ENCODE measurements at regions not wholly inside any gene's neighbourhood (a gene's known extent, or its start where the extent isn't known, plus 50 kb on each side); places are given as distances from the start of the nearest gene placed in this dataset.
A peak's percentile ranks its signal among the peaks of the same experiment; 100 is the strongest.

DNA sequence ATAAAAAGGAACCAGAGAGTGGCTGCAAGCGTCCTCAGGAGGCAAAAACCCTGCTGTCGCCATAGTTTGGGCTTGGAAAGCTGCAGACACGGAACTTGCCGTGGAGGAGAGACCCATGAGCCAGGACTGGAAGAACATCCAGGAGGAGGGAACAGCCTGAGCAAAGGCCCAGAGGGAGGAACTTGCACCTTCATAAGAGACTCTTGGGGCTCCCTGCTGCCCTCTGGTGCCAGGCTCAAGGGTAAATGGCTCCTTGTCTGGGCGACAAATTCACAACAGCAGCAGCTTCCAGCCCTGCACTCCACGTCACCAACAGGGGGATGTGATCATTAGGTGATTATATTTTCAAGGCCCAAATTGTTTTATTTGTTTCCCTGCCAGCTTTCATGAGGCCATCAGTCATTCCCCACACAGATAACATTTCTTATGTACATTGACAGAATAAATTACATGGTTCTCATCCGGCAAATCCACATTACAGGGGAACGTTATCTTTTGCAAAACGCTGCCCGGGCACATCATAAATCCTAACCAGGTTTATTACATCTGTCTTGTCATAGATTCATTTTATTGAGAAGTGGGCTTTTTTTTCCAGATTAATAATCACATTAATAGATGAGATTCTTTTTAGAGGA, 143.0 kb upstream of the GRIK3 start:
- no peaks in the 10 kb centered on the region for H3K27me3 ChIP-seq (replicated peaks; ENCODE audit: insufficient read depth)
- no peaks in the 10 kb centered on the region for H3K79me2 ChIP-seq (ENCODE audit: insufficient read depth)
- 17 to 21% methylated on average over 10 of the region's 10 CpGs for WGBS, 2 experiments (ENCODE audit: low coverage in 1 of 2, low lambda C conversion rate in 2 of 2, missing lambda C conversion rate in 2 of 2)
- no peaks in the 10 kb centered on the region for H3K4me1 ChIP-seq (ENCODE audit: insufficient read depth)
- H3F3A ChIP-seq (ENCODE audit: insufficient read depth): no peaks in the 10 kb centered on the region
- H3K4me3 ChIP-seq: no peak overlapping the region
- DNase-seq: peak; percentile 19
- no peak overlapping the region for H3K4me2 ChIP-seq (ENCODE audit: unreplicated experiment)
- in situ Hi-C loops (cut with MboI): no loop called here
- H3K9me3 ChIP-seq (ENCODE audit: low read depth): no peaks in the 10 kb centered on the region
- no peak overlapping the region for H2AFZ ChIP-seq
- H4K20me1 ChIP-seq (ENCODE audit: insufficient read depth): no peaks in the 10 kb centered on the region
- H3K36me3 ChIP-seq (ENCODE audit: low read depth): no peaks in the 10 kb centered on the region
- no peaks in the 10 kb centered on the region for H3K9me2 ChIP-seq (ENCODE audit: insufficient read depth)
- no peak overlapping the region for H3K9ac ChIP-seq
- no peak overlapping the region for H3K27ac ChIP-seq
- TF ChIP-seq EZH2 (IDR thresholded peaks at IDR 0.05; ENCODE audit: insufficient read depth, poor library complexity, severe bottlenecking) (no peak), EZH2phosphoT487 (IDR thresholded peaks at IDR 0.05; ENCODE audit: insufficient read depth, low read depth) (no peak)

DNA sequence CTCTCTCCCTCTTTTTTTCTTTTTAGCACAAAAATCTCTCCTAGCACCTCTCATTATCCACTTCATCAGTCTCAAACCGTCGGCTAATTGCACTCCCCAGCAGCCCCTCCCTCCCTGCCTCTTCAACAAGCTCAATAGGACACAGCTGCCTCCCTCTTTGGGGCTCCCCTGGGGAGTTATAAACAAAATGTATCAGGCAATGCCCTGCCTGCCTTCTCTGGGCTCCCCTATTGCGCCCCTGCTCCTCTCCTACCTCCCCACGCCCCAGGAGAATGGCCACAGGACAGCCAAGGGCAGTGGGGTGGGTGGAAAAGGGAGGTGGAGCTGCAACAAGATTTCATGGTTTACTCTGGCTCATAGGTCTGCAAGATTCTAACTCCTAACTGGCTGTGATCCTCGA, 147.1 kb upstream of the GRIK3 start:
- Histone ChIP-seq H2AFZ (no peak overlapping the region), H3K4me2 (ENCODE audit: unreplicated experiment) (no peak overlapping the region), H3K27me3 (replicated peaks; ENCODE audit: insufficient read depth) (no peaks in the 10 kb centered on the region), H4K20me1 (ENCODE audit: insufficient read depth) (no peaks in the 10 kb centered on the region), H3K4me3 (no peak overlapping the region), H3K9me3 (ENCODE audit: low read depth) (no peaks in the 10 kb centered on the region), H3K4me1 (ENCODE audit: insufficient read depth) (no peaks in the 10 kb centered on the region), H3K27ac (no peak overlapping the region), H3F3A (ENCODE audit: insufficient read depth) (no peaks in the 10 kb centered on the region), H3K9ac (no peak overlapping the region), H3K79me2 (ENCODE audit: insufficient read depth) (no peaks in the 10 kb centered on the region), H3K9me2 (ENCODE audit: insufficient read depth) (no peaks in the 10 kb centered on the region), H3K36me3 (ENCODE audit: low read depth) (no peaks in the 10 kb centered on the region)
- no peak for DNase-seq
- in situ Hi-C loops (cut with MboI): no loop called here
- no peak for TF ChIP-seq EZH2phosphoT487 (IDR thresholded peaks at IDR 0.05; ENCODE audit: insufficient read depth, low read depth)
- no peak for TF ChIP-seq EZH2 (IDR thresholded peaks at IDR 0.05; ENCODE audit: insufficient read depth, poor library complexity, severe bottlenecking)
- WGBS, 2 experiments (ENCODE audit: low coverage in 1 of 2, low lambda C conversion rate in 2 of 2, missing lambda C conversion rate in 2 of 2): 2 to 8% methylated on average over 5 of the region's 5 CpGs

DNA sequence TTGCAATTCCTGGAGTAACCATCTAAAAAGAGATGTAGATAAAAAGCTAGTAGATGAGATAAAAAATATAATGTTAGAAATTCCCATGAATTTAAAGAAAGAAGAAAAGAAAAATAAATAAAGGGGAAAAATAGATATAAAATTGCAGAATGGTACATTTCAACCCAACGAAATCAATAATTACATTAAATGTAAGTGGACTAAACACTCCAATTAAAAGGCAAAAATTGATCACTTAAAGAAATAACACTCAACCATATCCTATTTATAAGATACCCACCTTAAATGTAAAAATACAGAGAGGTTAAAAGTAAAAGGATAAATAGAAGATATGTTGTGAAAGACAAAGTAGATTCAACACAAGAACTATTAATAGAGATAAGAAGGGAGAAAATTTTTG, 150.5 kb upstream of the GRIK3 start:
- Histone ChIP-seq H3K4me2 (ENCODE audit: unreplicated experiment) (no peak overlapping the region), H3K4me1 (ENCODE audit: insufficient read depth) (no peaks in the 10 kb centered on the region), H3K27me3 (replicated peaks; ENCODE audit: insufficient read depth) (no peaks in the 10 kb centered on the region), H3K27ac (no peak overlapping the region), H3K9me3 (ENCODE audit: low read depth) (no peaks in the 10 kb centered on the region), H4K20me1 (ENCODE audit: insufficient read depth) (no peaks in the 10 kb centered on the region), H3K4me3 (no peak overlapping the region), H3K79me2 (ENCODE audit: insufficient read depth) (no peaks in the 10 kb centered on the region), H2AFZ (no peak overlapping the region), H3K9me2 (ENCODE audit: insufficient read depth) (no peaks in the 10 kb centered on the region), H3K9ac (no peak overlapping the region), H3K36me3 (ENCODE audit: low read depth) (no peaks in the 10 kb centered on the region), H3F3A (ENCODE audit: insufficient read depth) (no peaks in the 10 kb centered on the region)
- TF ChIP-seq EZH2phosphoT487 (IDR thresholded peaks at IDR 0.05; ENCODE audit: insufficient read depth, low read depth): no peak
- TF ChIP-seq EZH2 (IDR thresholded peaks at IDR 0.05; ENCODE audit: insufficient read depth, poor library complexity, severe bottlenecking): no peak
- no peak for DNase-seq
- in situ Hi-C loops (cut with MboI): no loop called here
- 0% methylated on average over 1 of the region's 1 CpG for WGBS, 2 experiments (ENCODE audit: low coverage in 1 of 2, low lambda C conversion rate in 2 of 2, missing lambda C conversion rate in 2 of 2)

DNA sequence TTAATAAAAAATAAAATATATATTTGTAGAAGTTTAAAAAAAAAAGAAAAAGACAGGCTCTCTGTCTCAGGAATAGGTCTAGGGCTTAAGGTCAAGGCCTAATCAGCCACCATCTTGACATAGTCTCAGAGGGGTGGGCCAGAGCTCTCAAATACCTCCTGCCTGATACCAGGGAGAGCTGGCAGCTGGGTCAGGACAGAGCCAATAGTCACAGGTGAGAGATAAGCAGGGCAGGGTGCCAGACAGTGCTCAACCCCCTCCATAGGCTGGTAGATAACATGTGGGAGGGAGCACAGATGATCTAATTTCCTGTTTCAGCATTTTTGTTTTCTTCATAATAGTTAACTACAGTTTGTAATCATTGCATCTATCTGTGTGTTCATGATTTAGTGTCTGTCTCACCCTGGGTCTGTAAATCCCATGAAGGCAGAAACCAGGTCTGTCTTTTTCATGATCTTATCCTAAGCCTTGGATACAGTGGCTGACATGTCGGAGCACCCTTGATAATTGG, 152.0 kb upstream of the GRIK3 start:
- WGBS, 2 experiments (ENCODE audit: low coverage in 1 of 2, low lambda C conversion rate in 2 of 2, missing lambda C conversion rate in 2 of 2): 24 to 50% methylated on average over 1 of the region's 1 CpG
- no peaks in the 10 kb centered on the region for H3K36me3 ChIP-seq (ENCODE audit: low read depth)
- no peak overlapping the region for H3K4me2 ChIP-seq (ENCODE audit: unreplicated experiment)
- H3F3A ChIP-seq (ENCODE audit: insufficient read depth): no peaks in the 10 kb centered on the region
- no peaks in the 10 kb centered on the region for H3K9me2 ChIP-seq (ENCODE audit: insufficient read depth)
- no peaks in the 10 kb centered on the region for H3K27me3 ChIP-seq (replicated peaks; ENCODE audit: insufficient read depth)
- no peaks in the 10 kb centered on the region for H4K20me1 ChIP-seq (ENCODE audit: insufficient read depth)
- no peak overlapping the region for H3K4me3 ChIP-seq
- H3K9me3 ChIP-seq (ENCODE audit: low read depth): no peaks in the 10 kb centered on the region
- no peak overlapping the region for H3K9ac ChIP-seq
- H3K79me2 ChIP-seq (ENCODE audit: insufficient read depth): no peaks in the 10 kb centered on the region
- DNase-seq: no peak
- TF ChIP-seq EZH2phosphoT487 (IDR thresholded peaks at IDR 0.05; ENCODE audit: insufficient read depth, low read depth): no peak
- TF ChIP-seq EZH2 (IDR thresholded peaks at IDR 0.05; ENCODE audit: insufficient read depth, poor library complexity, severe bottlenecking): no peak
- in situ Hi-C loops (cut with MboI): no loop called here
- H2AFZ ChIP-seq: no peak overlapping the region
- H3K27ac ChIP-seq: no peak overlapping the region
- no peaks in the 10 kb centered on the region for H3K4me1 ChIP-seq (ENCODE audit: insufficient read depth)
